ENCODE measurements at regions not wholly inside any gene's neighbourhood (a gene's known extent, or its start where the extent isn't known, plus 50 kb on each side); places are given as distances from the start of the nearest gene placed in this dataset.

- Histone ChIP-seq H3K36me3 (replicated peaks; ENCODE audit: insufficient read depth, low read depth) (no peaks in the 10 kb centered on the region), H3K27me3 (peaks cover 14% of the 10 kb centered on the region), H3K4me3 (no peak overlapping the region), H3K4me2 (no peak overlapping the region), H3K27ac (no peak overlapping the region), H3K9me2 (replicated peaks; ENCODE audit: insufficient read depth) (no peaks in the 10 kb centered on the region), H3K79me2 (no peaks in the 10 kb centered on the region), H3K4me1 (ENCODE audit: insufficient read depth) (no peaks in the 10 kb centered on the region), H2AFZ (no peak overlapping the region), H3K9me3 (ENCODE audit: low read depth) (no peaks in the 10 kb centered on the region), H4K20me1 (ENCODE audit: insufficient read depth, poor library complexity, severe bottlenecking) (no peaks in the 10 kb centered on the region)
- TF ChIP-seq EZH2phosphoT487 (IDR thresholded peaks at IDR 0.05; ENCODE audit: low read depth, severe bottlenecking, unreplicated experiment) (no peak), EZH2 (IDR thresholded peaks at IDR 0.05; ENCODE audit: borderline replicate concordance) (no peak)
- 88% methylated on average over 27 of the region's 28 CpGs for WGBS (ENCODE audit: low lambda C conversion rate, missing lambda C conversion rate)
- DNase-seq (ENCODE audit: low spot score): no peak
These were observed 94.9 kb downstream of the ADRA2C start for GRCh38 chr4:3860913-3861636.

- Histone ChIP-seq H3K4me2 (no peak overlapping the region), H3K36me3 (replicated peaks; ENCODE audit: insufficient read depth, low read depth) (no peaks in the 10 kb centered on the region), H3K4me1 (ENCODE audit: insufficient read depth) (no peaks in the 10 kb centered on the region), H3K4me3 (no peak overlapping the region), H3K9me3 (ENCODE audit: low read depth) (no peaks in the 10 kb centered on the region), H3K9me2 (replicated peaks; ENCODE audit: insufficient read depth) (no peaks in the 10 kb centered on the region), H3K27ac (no peak overlapping the region), H3K79me2 (no peaks in the 10 kb centered on the region), H4K20me1 (ENCODE audit: insufficient read depth, poor library complexity, severe bottlenecking) (no peaks in the 10 kb centered on the region), H2AFZ (no peak overlapping the region), H3K27me3 (peaks cover 14% of the 10 kb centered on the region)
- no peak for DNase-seq (ENCODE audit: low spot score)
- WGBS (ENCODE audit: low lambda C conversion rate, missing lambda C conversion rate): 62% methylated on average over 14 of the region's 14 CpGs
- TF ChIP-seq EZH2phosphoT487 (IDR thresholded peaks at IDR 0.05; ENCODE audit: low read depth, severe bottlenecking, unreplicated experiment) (no peak), EZH2 (IDR thresholded peaks at IDR 0.05; ENCODE audit: borderline replicate concordance) (no peak), CTCF (IDR thresholded peaks at IDR 0.05; ENCODE audit: poor library complexity) (no peak)
These were observed 95.8 kb downstream of the ADRA2C start for GRCh38 chr4:3861720-3862639.

- Histone ChIP-seq H3K4me1 (ENCODE audit: insufficient read depth) (no peaks in the 10 kb centered on the region), H2AFZ (no peak overlapping the region), H3K27ac (no peak overlapping the region), H3K4me2 (peak overlapping the region; percentile 29), H4K20me1 (ENCODE audit: insufficient read depth, poor library complexity, severe bottlenecking) (no peaks in the 10 kb centered on the region), H3K4me3 (no peak overlapping the region), H3K27me3 (peaks cover 14% of the 10 kb centered on the region), H3K36me3 (replicated peaks; ENCODE audit: insufficient read depth, low read depth) (no peaks in the 10 kb centered on the region), H3K79me2 (no peaks in the 10 kb centered on the region), H3K9me2 (replicated peaks; ENCODE audit: insufficient read depth) (no peaks in the 10 kb centered on the region), H3K9me3 (ENCODE audit: low read depth) (no peaks in the 10 kb centered on the region)
- 21% methylated on average over 21 of the region's 23 CpGs for WGBS (ENCODE audit: low lambda C conversion rate, missing lambda C conversion rate)
- no peak for DNase-seq (ENCODE audit: low spot score)
- TF ChIP-seq EZH2phosphoT487 (IDR thresholded peaks at IDR 0.05; ENCODE audit: low read depth, severe bottlenecking, unreplicated experiment) (no peak), EZH2 (IDR thresholded peaks at IDR 0.05; ENCODE audit: borderline replicate concordance) (no peak), CTCF (IDR thresholded peaks at IDR 0.05; ENCODE audit: poor library complexity) (no peak)
These were observed 96.6 kb downstream of the ADRA2C start for GRCh38 chr4:3862640-3863420.

Data from hepatocyte (in vitro differentiated cells).